Loucy (cell line): ENCODE measurements at regions not wholly inside any gene's neighbourhood (a gene's known extent, or its start where the extent isn't known, plus 50 kb on each side); places are given as distances from the start of the nearest gene placed in this dataset.

ENCODE experiments used
- H2AFZ ChIP-seq: fragments of 200-600 bp; sonication (generic); 2 replicates; pipeline ENCODE4 v1.6.0; 2016; ENCODE audit warnings: antibody characterized with exemption, mild to moderate bottlenecking, low read length, moderate library complexity
- H3F3A ChIP-seq: fragments of 200-600 bp; 2 replicates; pipeline ENCODE4 v1.6.0; 2016; ENCODE audit warnings: antibody characterized with exemption, low read depth, mild to moderate bottlenecking
- H3K27me3 ChIP-seq: fragments of 200-600 bp; sonication (generic); 2 replicates; pipeline ENCODE4 v1.6.1; 2014; ENCODE audit warnings: low read length, mild to moderate bottlenecking; ENCODE audit not compliant: insufficient read depth, poor library complexity, severe bottlenecking
- H3K36me3 ChIP-seq: fragments of 200-600 bp; sonication (generic); 2 replicates; pipeline ENCODE4 v1.6.1; 2016; ENCODE audit warnings: low read length; ENCODE audit not compliant: insufficient read depth
- H3K4me1 ChIP-seq: fragments of 200-600 bp; sonication (generic); 2 replicates; pipeline ENCODE4 v1.5.1; 2014; ENCODE audit warnings: low read length, mild to moderate bottlenecking; ENCODE audit not compliant: insufficient read depth, poor library complexity, severe bottlenecking
- H3K4me2 ChIP-seq: fragments of 200-600 bp; sonication (generic); 2 replicates; pipeline ENCODE4 v1.6.0; 2014; ENCODE audit warnings: antibody characterized with exemption, low read length, low read depth, mild to moderate bottlenecking; ENCODE audit not compliant: poor library complexity, severe bottlenecking
- H3K4me3 ChIP-seq: fragments of 200-600 bp; sonication (generic); 2 replicates; pipeline ENCODE4 v1.5.1; 2014; ENCODE audit warnings: low read length, mild to moderate bottlenecking, mixed read lengths; ENCODE audit not compliant: poor library complexity, severe bottlenecking
- H3K79me2 ChIP-seq: fragments of 200-600 bp; sonication (generic); 2 replicates; pipeline ENCODE4 v1.6.1; 2014; ENCODE audit warnings: low read length; ENCODE audit not compliant: insufficient read depth
- H3K9ac ChIP-seq: fragments of 200-600 bp; sonication (generic); 2 replicates; pipeline ENCODE4 v1.6.0; 2014; ENCODE audit warnings: mild to moderate bottlenecking, low read depth, low read length, moderate library complexity; ENCODE audit not compliant: poor library complexity, severe bottlenecking
- H3K9me2 ChIP-seq: fragments of 200-600 bp; sonication (generic); replicated peaks from 2 replicates; pipeline ENCODE4 v1.6.1; 2016; ENCODE audit warnings: low read depth, low read length, mixed read lengths
- H3K9me3 ChIP-seq: fragments of 200-600 bp; sonication (generic); 2 replicates; pipeline ENCODE4 v1.6.1; 2014; ENCODE audit warnings: mild to moderate bottlenecking, antibody characterized with exemption, low read length, low read depth; ENCODE audit not compliant: insufficient read depth
- H4K20me1 ChIP-seq: fragments of 200-600 bp; sonication (generic); 2 replicates; pipeline ENCODE4 v1.6.0; 2014; ENCODE audit warnings: antibody characterized with exemption, low read length, mild to moderate bottlenecking; ENCODE audit not compliant: insufficient read depth, poor library complexity, severe bottlenecking
- EZH2phosphoT487 ChIP-seq: fragments of 200-600 bp; IDR thresholded peaks from 2 replicates; pipeline ENCODE4 v1.6.1; 2018; ENCODE audit warnings: antibody characterized with exemption, mild to moderate bottlenecking, moderate library complexity, borderline replicate concordance
- TF ChIP-seq, protein P1 (sequence below): fragments of 200-600 bp; sonication (generic); conservative IDR thresholded peaks from 2 replicates; pipeline ENCODE4 v1.5.1; 2014; ENCODE audit warnings: mild to moderate bottlenecking, antibody characterized with exemption, low read length

GRCh38 chr17:73733517-73733916 is 89.3 kb upstream of the SDK2 start:
- Histone ChIP-seq H3K27me3 (no peaks in the 10 kb centered on the region), H2AFZ (no peak overlapping the region), H3K9me3 (no peaks in the 10 kb centered on the region), H3F3A (no peaks in the 10 kb centered on the region), H3K4me3 (no peak overlapping the region), H3K36me3 (no peaks in the 10 kb centered on the region), H3K4me1 (no peaks in the 10 kb centered on the region), H4K20me1 (no peaks in the 10 kb centered on the region), H3K4me2 (no peak overlapping the region), H3K9ac (no peak overlapping the region), H3K79me2 (no peaks in the 10 kb centered on the region), H3K9me2 (no peaks in the 10 kb centered on the region)
- TF ChIP-seq, protein P1, sequence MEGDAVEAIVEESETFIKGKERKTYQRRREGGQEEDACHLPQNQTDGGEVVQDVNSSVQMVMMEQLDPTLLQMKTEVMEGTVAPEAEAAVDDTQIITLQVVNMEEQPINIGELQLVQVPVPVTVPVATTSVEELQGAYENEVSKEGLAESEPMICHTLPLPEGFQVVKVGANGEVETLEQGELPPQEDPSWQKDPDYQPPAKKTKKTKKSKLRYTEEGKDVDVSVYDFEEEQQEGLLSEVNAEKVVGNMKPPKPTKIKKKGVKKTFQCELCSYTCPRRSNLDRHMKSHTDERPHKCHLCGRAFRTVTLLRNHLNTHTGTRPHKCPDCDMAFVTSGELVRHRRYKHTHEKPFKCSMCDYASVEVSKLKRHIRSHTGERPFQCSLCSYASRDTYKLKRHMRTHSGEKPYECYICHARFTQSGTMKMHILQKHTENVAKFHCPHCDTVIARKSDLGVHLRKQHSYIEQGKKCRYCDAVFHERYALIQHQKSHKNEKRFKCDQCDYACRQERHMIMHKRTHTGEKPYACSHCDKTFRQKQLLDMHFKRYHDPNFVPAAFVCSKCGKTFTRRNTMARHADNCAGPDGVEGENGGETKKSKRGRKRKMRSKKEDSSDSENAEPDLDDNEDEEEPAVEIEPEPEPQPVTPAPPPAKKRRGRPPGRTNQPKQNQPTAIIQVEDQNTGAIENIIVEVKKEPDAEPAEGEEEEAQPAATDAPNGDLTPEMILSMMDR = no peak
- no peak for TF ChIP-seq EZH2phosphoT487

GRCh38 chr17:73735245-73735644 is 91.0 kb upstream of the SDK2 start:
- H3K9me2 ChIP-seq = no peaks in the 10 kb centered on the region
- no peaks in the 10 kb centered on the region for H4K20me1 ChIP-seq
- H3K9ac ChIP-seq = no peak overlapping the region
- no peaks in the 10 kb centered on the region for H3F3A ChIP-seq
- no peaks in the 10 kb centered on the region for H3K9me3 ChIP-seq
- no peak overlapping the region for H2AFZ ChIP-seq
- no peak overlapping the region for H3K4me3 ChIP-seq
- H3K27me3 ChIP-seq = no peaks in the 10 kb centered on the region
- H3K4me1 ChIP-seq = peaks cover under 1% of the 10 kb centered on the region
- no peak for TF ChIP-seq EZH2phosphoT487
- TF ChIP-seq, protein P1 = no peak
- H3K36me3 ChIP-seq = no peaks in the 10 kb centered on the region
- H3K4me2 ChIP-seq = no peak overlapping the region
- H3K79me2 ChIP-seq = no peaks in the 10 kb centered on the region

DNA sequence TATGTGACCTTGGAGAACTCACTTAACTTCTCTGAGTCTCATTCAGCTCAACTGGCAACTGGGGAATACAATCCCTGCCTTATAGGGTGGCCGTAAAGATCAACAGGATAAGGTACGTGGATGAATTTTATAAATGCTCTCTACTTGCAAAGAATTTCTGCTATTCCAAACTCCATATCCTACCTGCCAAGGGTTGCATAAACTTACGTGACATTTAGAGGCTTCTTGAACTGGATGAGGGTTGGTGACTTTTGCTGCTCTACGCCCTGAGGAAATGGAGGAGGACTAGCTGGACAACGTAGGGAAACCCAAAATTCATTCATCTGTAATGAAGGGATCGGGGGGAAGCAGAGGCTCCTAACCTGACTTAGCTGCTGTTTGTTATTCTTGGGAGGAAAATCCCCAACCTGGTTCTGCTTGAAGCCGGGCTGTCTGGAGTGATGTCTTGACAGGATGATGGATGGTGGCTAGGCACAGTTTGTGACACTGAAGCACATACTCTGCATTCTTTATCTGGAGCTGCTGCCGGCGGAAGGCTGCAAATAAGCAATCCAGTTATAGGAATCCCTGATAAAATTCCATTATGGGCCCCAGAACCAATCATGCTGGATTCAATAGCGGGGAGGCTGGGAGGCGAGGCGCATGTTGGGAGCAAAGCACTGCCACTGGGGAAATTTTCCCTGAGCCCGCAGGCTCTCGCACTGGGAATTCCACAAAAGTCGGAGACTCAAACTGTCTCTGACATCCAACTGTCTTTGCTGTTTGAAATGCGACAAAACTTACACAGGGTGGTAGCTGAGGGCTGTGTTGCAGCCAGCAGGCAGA is 94.7 kb upstream of the SDK2 start:
- no peaks in the 10 kb centered on the region for H3K36me3 ChIP-seq
- no peak overlapping the region for H3K4me3 ChIP-seq
- H3K79me2 ChIP-seq = no peaks in the 10 kb centered on the region
- H4K20me1 ChIP-seq = no peaks in the 10 kb centered on the region
- no peaks in the 10 kb centered on the region for H3K9me2 ChIP-seq
- no peaks in the 10 kb centered on the region for H3K27me3 ChIP-seq
- H3K9me3 ChIP-seq = no peaks in the 10 kb centered on the region
- peaks cover 5% of the 10 kb centered on the region for H3K4me1 ChIP-seq
- H2AFZ ChIP-seq = no peak overlapping the region
- H3F3A ChIP-seq = no peaks in the 10 kb centered on the region
- no peak overlapping the region for H3K9ac ChIP-seq
- H3K4me2 ChIP-seq = no peak overlapping the region
- no peak for TF ChIP-seq EZH2phosphoT487
- TF ChIP-seq, protein P1 = no peak
